Stomach (tissue), 4 donors: ENCODE measurements at regions not wholly inside any gene's neighbourhood (a gene's known extent, or its start where the extent isn't known, plus 50 kb on each side); places are given as distances from the start of the nearest gene placed in this dataset.
"Not testable (repeated sequence)": the region's sequence is repeated elsewhere in the genome, so short reads cannot be mapped to it uniquely, and the experiment has no call there.

Source experiments
- EP300 ChIP-seq: sonication (generic); formaldehyde crosslinking; IDR thresholded peaks from one replicate; pipeline ENCODE4 v1.6.1; 2017; ENCODE audit warnings: antibody characterized with exemption
- POLR2A ChIP-seq, 4 donors: fragments of 450-650 bp; IDR thresholded peaks; one replicate each; pipeline ENCODE4 v1.6.1; 2016; ENCODE audit warnings: antibody characterized with exemption in 4 of 4, control low read depth in 2 of 4, mild to moderate bottlenecking in 1 of 4, moderate library complexity in 1 of 4
- POLR2AphosphoS5 ChIP-seq, 3 donors: sonication (generic); formaldehyde crosslinking; IDR thresholded peaks; one replicate each; pipeline ENCODE4 v1.6.1; 2016; ENCODE audit warnings: antibody characterized with exemption in 3 of 3
- TF ChIP-seq, protein P1 (sequence below), 7 experiments: fragments of 450-650 bp in 4 of 7; fragments of 200-600 bp in 3 of 7; sonication (generic) in 3 of 7; IDR thresholded peaks; one replicate each; pipeline ENCODE4 v1.5.1; 2016 to 2019; ENCODE audit warnings: antibody characterized with exemption in 7 of 7, control low read depth in 2 of 7, mild to moderate bottlenecking in 1 of 7

GRCh38 chr10:47646686-47647273 is 116.6 kb downstream of the SYT15B start:
- TF ChIP-seq, protein P1, sequence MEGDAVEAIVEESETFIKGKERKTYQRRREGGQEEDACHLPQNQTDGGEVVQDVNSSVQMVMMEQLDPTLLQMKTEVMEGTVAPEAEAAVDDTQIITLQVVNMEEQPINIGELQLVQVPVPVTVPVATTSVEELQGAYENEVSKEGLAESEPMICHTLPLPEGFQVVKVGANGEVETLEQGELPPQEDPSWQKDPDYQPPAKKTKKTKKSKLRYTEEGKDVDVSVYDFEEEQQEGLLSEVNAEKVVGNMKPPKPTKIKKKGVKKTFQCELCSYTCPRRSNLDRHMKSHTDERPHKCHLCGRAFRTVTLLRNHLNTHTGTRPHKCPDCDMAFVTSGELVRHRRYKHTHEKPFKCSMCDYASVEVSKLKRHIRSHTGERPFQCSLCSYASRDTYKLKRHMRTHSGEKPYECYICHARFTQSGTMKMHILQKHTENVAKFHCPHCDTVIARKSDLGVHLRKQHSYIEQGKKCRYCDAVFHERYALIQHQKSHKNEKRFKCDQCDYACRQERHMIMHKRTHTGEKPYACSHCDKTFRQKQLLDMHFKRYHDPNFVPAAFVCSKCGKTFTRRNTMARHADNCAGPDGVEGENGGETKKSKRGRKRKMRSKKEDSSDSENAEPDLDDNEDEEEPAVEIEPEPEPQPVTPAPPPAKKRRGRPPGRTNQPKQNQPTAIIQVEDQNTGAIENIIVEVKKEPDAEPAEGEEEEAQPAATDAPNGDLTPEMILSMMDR (IDR thresholded peaks at IDR 0.05), result peak in 3 of 7 experiments; percentile 15 to 52 (median 41)
- not testable (repeated sequence) for TF ChIP-seq EP300; POLR2A (IDR thresholded peaks at IDR 0.05); POLR2AphosphoS5 (IDR thresholded peaks at IDR 0.05)
